ENCODE measurements at regions not wholly inside any gene's neighbourhood (a gene's known extent, or its start where the extent isn't known, plus 50 kb on each side); places are given as distances from the start of the nearest gene placed in this dataset.
"Not testable (repeated sequence)": the region's sequence is repeated elsewhere in the genome, so short reads cannot be mapped to it uniquely, and the experiment has no call there.

DNA sequence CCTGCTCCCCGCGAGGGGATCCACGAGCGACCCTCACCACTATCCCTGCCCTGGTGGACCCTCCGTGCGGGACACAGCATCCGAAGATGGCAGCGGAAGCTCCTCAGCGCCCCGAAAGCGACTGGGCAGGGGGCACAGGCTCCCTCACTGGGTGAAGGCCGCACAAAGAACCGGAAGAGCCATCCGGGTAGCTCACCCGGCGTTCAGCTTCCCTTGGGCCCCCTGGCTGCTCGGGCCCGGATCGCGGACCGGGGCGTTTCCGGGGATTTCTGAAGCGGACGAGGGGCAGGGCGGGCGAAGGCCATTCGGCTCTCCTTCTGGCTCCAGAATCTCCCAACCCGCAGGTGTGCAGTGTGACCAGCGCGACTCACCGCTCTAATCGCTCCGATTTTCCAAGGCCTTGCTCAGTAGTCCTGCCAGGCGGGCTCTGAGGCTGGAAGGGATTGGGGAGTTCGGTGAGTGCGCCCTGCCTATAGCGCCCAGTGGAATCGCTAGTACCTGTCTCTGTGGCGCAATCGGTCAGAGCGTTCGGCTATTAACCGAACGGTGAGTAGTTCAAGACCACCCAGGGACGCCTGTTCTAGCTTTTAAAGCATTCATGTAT lies 94.3 kb upstream of the NBPF11 start:
- H3K4me3 Mint-ChIP-seq; H3K27ac Mint-ChIP-seq; H3K4me1 Mint-ChIP-seq; H3K36me3 Mint-ChIP-seq; H3K9me3 Mint-ChIP-seq; H3K27me3 Mint-ChIP-seq (ENCODE audit: low read depth in 3 of 3); DNase-seq: not testable (repeated sequence)

DNA sequence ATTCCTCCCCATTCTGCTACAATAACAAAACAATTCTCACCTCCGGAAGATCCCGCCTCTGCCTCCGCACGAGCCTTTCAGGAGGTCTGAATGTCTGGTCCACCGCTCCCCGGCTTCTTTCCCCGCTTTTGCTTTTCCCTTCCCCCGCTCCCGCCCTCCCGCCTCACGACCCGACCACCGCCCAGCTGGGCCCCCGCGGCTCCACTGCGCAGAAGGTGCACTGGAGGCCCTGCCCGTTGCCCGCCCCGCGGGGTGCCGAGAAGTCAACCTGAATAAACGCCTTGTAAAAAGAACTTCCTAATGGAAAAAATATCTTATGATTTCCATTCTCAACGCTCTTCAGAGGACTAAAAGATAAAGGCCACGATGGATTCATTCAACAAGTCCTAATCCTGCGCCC lies 93.8 kb upstream of the NBPF11 start:
- not testable (repeated sequence) for H3K4me1 Mint-ChIP-seq; H3K36me3 Mint-ChIP-seq; H3K9me3 Mint-ChIP-seq; DNase-seq; H3K27ac Mint-ChIP-seq; H3K27me3 Mint-ChIP-seq (ENCODE audit: low read depth in 3 of 3); H3K4me3 Mint-ChIP-seq

DNA sequence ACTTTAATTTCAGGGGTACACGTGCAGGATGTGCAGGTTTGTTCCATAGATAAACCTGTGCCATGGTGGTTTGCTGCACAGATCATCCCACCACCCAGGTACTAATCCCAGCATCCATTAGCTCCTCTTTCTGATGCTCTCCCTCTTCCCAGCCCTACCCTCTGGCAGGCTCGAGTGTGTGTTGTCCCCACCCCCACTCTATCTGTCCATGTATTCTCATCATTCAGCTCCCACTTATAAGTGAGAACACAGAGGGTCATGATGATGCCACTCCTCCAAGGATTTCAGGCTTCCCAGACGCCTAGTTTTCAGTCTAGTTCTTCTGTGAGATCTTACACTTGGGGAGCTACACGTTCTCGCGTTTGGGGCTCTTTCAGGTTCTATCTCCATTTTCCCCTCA lies 93.4 kb upstream of the NBPF11 start:
- H3K27ac Mint-ChIP-seq; H3K36me3 Mint-ChIP-seq; H3K27me3 Mint-ChIP-seq (ENCODE audit: low read depth in 3 of 3); H3K9me3 Mint-ChIP-seq; DNase-seq; H3K4me1 Mint-ChIP-seq; H3K4me3 Mint-ChIP-seq: not testable (repeated sequence)

DNA sequence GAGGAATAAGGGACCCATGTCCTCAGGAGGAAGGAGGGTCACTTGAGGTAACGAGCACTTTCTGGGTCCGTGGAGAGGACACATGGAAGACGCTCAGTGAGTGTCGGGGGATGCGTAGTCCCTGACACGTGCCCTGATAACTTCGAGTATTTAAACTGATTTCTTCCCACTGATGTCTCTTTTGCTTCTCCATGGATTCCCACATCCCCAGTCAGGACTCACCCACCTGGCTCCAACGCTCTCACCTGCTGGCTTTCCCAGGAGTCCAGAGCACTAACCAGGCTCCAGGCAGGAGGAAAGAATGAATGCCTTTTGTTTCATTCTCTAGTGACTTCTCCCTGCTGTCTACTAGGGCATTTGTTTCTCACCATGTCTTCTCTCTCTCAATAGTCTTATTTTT lies 81.2 kb upstream of the NBPF11 start:
- DNase-seq; H3K36me3 Mint-ChIP-seq; H3K27me3 Mint-ChIP-seq (ENCODE audit: low read depth in 3 of 3); H3K27ac Mint-ChIP-seq; H3K9me3 Mint-ChIP-seq; H3K4me3 Mint-ChIP-seq; H3K4me1 Mint-ChIP-seq: not testable (repeated sequence)

DNA sequence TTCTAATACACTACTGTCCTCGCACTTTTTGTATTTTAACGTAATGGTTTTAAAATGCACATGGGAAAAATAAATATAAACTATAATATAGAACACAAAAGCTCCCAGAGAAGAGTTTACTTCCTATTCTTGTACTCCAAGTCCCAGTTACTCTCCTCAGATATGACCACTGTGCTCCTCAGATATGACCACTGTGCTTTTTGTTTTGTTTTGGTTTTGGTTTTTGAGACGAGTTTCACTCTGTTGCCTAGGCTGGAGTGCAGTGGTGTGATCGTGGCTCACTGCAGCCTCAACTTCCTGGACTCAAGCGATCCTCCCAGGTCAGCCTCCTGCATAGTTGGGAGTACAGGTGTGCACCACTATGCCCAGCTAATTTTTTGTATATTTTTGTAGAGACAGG lies 76.8 kb upstream of the NBPF11 start:
- DNase-seq; H3K36me3 Mint-ChIP-seq; H3K27me3 Mint-ChIP-seq (ENCODE audit: low read depth in 3 of 3); H3K4me1 Mint-ChIP-seq; H3K9me3 Mint-ChIP-seq; H3K27ac Mint-ChIP-seq; H3K4me3 Mint-ChIP-seq: not testable (repeated sequence)

DNA sequence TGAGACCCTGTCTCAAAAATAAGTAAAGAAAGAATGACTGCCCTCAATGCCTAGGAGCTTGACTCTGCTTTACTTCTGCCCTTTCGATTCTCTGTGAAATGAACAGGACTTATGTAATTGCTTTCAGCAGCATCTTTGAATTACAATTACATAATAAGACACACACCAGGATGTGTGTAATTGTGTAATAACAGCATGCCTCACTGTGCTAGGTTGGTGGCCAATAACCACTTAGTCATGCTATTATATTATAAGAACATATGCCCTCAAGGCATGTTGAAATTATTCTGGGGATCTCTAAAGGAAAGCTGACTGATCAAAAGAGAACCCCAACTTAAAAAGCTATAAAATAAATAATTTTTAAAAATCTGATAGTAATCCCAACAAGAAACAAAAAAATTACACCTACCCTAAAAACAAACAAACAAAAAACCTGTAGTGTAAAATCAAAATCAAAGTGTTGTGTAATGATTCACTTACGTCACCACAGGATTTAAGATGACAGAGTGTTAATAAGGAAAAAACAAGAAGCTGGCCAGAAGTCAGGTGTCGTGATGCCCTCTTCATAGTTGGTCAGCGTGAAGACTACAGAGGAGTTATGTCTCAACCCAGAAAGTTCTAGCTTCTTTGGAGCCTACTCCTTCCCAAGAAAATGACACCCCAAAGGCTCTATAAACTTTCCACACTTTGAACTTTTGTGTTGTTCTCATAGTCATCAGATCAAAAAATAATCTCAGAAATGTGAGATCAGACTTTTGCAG lies 70.5 kb upstream of the NBPF11 start:
- H3K36me3 Mint-ChIP-seq; H3K27ac Mint-ChIP-seq; H3K9me3 Mint-ChIP-seq; H3K27me3 Mint-ChIP-seq (ENCODE audit: low read depth in 3 of 3); DNase-seq; H3K4me1 Mint-ChIP-seq; H3K4me3 Mint-ChIP-seq: not testable (repeated sequence)

DNA sequence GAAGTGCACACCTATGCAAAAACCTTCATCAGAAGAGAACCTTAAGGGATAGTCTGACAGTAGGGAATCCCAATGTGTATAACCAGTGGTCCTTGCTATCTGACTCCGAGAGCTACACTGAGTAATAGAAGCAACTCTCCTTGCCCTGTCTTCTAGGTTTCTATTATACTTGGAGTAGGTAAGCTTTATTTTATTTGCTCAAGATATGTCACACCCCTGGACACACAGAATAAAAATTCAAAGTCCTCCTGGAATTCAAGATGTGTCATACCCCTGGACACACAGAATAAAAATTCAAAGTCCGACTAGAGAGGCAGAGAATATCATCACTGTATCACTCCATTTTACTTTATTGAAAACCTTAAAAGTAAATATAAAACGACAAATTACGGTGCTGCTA lies 69.5 kb upstream of the NBPF11 start:
- not testable (repeated sequence) for H3K9me3 Mint-ChIP-seq; H3K27me3 Mint-ChIP-seq (ENCODE audit: low read depth in 3 of 3); DNase-seq; H3K27ac Mint-ChIP-seq; H3K4me3 Mint-ChIP-seq; H3K36me3 Mint-ChIP-seq; H3K4me1 Mint-ChIP-seq

DNA sequence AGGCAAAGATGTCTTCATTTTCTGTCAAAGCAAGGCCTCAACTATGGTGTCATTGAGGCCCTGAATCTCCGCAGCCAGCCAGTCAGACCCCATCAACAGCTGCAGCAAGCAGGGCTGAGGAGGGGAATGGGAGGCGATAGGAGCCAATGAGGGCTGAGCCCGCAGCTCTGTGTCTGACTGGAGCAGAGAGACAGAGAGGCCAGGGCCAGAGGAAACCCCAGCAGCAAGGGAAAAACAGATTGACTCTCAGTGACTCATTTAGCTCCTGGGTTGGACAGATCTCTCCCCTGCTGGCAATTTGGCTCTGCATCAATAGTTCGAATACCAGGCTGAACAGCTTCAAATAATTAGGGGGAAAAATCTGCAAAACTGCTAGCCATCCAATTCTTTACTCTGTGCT lies 67.1 kb upstream of the NBPF11 start:
- not testable (repeated sequence) for DNase-seq; H3K9me3 Mint-ChIP-seq; H3K27ac Mint-ChIP-seq; H3K27me3 Mint-ChIP-seq (ENCODE audit: low read depth in 3 of 3); H3K4me1 Mint-ChIP-seq; H3K4me3 Mint-ChIP-seq; H3K36me3 Mint-ChIP-seq

DNA sequence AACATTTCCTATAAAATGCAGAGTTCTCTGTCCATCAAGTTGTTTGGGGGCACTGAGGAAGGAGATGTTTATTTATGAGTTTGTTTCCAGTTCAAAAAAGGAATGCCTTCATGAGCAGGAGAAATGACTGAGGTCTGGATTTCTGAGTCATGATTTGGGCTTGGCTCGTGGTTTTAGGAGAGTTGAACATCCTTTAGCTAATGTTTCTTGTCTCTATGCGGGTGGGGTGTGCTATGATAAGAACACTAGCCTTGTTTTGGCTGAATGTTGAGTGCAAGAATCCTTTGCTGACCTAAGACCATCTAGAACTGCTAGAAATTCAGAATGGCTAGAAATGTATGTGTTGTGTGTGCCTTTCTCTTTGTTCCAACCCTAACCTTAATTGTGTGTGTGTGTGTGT lies 59.1 kb upstream of the NBPF11 start:
- H3K4me1 Mint-ChIP-seq; H3K9me3 Mint-ChIP-seq; DNase-seq; H3K27ac Mint-ChIP-seq; H3K4me3 Mint-ChIP-seq; H3K27me3 Mint-ChIP-seq (ENCODE audit: low read depth in 3 of 3); H3K36me3 Mint-ChIP-seq: not testable (repeated sequence)

DNA sequence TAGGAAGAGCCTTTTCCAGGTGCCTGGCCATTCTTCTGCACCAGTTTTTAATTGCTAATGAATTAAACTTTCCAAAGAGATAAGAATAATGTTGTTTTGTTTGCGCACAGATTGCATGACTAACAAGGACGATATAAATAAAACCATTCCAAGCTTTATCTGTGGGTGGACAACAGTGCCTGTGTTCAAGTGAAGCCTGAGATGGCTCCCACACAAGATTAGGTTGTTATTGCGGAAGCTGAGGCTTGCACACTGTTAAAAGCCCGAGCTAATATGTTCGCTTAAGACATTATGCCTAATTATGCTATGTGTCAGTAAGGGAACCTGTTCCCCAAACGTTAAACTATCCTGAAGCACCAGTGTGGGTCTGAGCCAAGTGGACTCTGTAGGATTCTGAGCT lies 58.5 kb upstream of the NBPF11 start:
- not testable (repeated sequence) for H3K27ac Mint-ChIP-seq; DNase-seq; H3K4me3 Mint-ChIP-seq; H3K9me3 Mint-ChIP-seq; H3K4me1 Mint-ChIP-seq; H3K27me3 Mint-ChIP-seq (ENCODE audit: low read depth in 3 of 3); H3K36me3 Mint-ChIP-seq

DNA sequence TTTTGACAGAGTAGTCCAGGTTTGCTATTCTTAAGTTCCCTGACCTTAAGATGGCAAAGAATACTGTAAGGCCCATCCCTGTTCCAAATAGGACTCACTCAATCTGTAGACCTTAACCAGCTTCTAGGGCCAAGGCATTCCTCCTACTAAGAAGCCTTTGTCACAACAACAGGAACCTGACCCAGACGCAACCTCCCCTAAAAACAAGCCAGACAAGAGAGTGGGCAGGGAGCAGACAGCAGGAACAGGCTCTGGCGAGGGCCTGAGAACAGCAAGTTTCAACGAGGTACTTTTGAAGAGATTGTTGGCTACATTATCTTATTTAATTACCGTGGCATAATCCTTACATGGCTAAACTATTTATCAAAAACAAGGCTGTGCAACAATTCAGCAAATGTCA lies 58.1 kb upstream of the NBPF11 start:
- DNase-seq; H3K4me1 Mint-ChIP-seq; H3K27me3 Mint-ChIP-seq (ENCODE audit: low read depth in 3 of 3): not testable (repeated sequence)

DNA sequence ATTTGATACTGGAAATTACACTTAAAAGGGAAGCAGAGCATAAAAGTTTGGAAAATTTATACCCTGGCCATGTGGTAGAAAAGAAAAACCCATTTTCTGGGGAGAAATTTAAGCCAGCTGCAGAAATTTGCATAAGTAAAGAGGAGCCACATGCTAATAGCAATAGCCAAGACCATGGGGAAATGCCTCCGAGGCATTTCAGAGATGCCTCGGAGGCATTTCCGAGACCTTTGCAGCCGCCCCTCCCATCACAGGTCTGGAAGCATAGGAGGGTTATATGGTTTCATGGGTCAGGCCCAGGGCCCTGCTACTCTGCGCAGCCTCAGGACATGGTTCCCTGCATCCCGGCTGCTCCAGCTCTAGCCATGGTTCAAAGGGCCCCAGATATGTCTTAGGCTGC lies 49.9 kb upstream of the NBPF11 start:
- not testable (repeated sequence) for H3K4me3 Mint-ChIP-seq; H3K4me1 Mint-ChIP-seq; H3K36me3 Mint-ChIP-seq; H3K27ac Mint-ChIP-seq; H3K27me3 Mint-ChIP-seq (ENCODE audit: low read depth in 3 of 3); DNase-seq; H3K9me3 Mint-ChIP-seq

More for the DNA sequence above, 58.1 kb upstream of the NBPF11 start:
- H3K4me3 Mint-ChIP-seq, H3K36me3 Mint-ChIP-seq, H3K9me3 Mint-ChIP-seq, H3K27ac Mint-ChIP-seq: not testable (repeated sequence)

All from immature natural killer cell (primary cell).